CD4-positive, CD25-positive, alpha-beta regulatory T cell (primary cell): ENCODE measurements at regions not wholly inside any gene's neighbourhood (a gene's known extent, or its start where the extent isn't known, plus 50 kb on each side); places are given as distances from the start of the nearest gene placed in this dataset.

Experiments
- ATAC-seq, 2 donors: fragments of 150-1000 bp; cut with Tn5 transposase; one replicate each; pipeline ENCODE4 v1.10.0; 2021; ENCODE audit warnings: low read depth in 2 of 2, moderate number of reproducible peaks in 2 of 2, moderate library complexity in 1 of 2
- DNase-seq, 3 donors: peaks; one replicate each; pipeline versions ENCODE4 v3.0.0 to v3.0.0-alpha.2; 2012 to 2022; ENCODE audit warnings: mixed read lengths in 1 of 3
- H3K27ac ChIP-seq: one replicate; pipeline ENCODE4 v1.7.0; 2013; ENCODE audit warnings: mild to moderate bottlenecking, low read length; ENCODE audit not compliant: insufficient read depth, poor library complexity, severe bottlenecking
- H3K27me3 ChIP-seq: one replicate; pipeline ENCODE4 v1.7.0; 2013; ENCODE audit warnings: low read length; ENCODE audit not compliant: control insufficient read depth, insufficient read depth
- H3K36me3 ChIP-seq: one replicate; pipeline ENCODE4 v1.7.0; 2013; ENCODE audit warnings: mild to moderate bottlenecking, low read length, moderate library complexity; ENCODE audit not compliant: control insufficient read depth, insufficient read depth
- H3K4me1 ChIP-seq: 2 replicates; pipeline ENCODE4 v1.7.0; 2013; ENCODE audit warnings: mild to moderate bottlenecking, low read length; ENCODE audit not compliant: insufficient read depth, control insufficient read depth, poor library complexity, severe bottlenecking
- H3K4me3 ChIP-seq: one replicate; pipeline ENCODE4 v1.7.0; 2013; ENCODE audit warnings: low read depth, mild to moderate bottlenecking, low read length, moderate library complexity
- H3K9me3 ChIP-seq, 2 experiments: 1 replicate in 1 of 2; 2 replicates in 1 of 2; pipeline ENCODE4 v1.7.0; 2013; ENCODE audit warnings: low read length in 2 of 2, mild to moderate bottlenecking in 1 of 2, moderate library complexity in 1 of 2; ENCODE audit not compliant: control insufficient read depth in 2 of 2
- H3K27ac Mint-ChIP-seq, 3 donors: one replicate each; pipeline ENCODE4 v1.8.0; 2020 to 2022; ENCODE audit warnings: mild to moderate bottlenecking in 3 of 3, mixed read lengths in 3 of 3, moderate library complexity in 2 of 3
- H3K27me3 Mint-ChIP-seq: one replicate; pipeline ENCODE4 v1.8.0; 2022; ENCODE audit warnings: mild to moderate bottlenecking, mixed read lengths
- H3K36me3 Mint-ChIP-seq: one replicate; pipeline ENCODE4 v1.8.0; 2020; ENCODE audit warnings: mixed read lengths
- H3K4me1 Mint-ChIP-seq, 4 donors: one replicate each; pipeline ENCODE4 v1.8.0; 2020 to 2022; ENCODE audit warnings: mixed read lengths in 4 of 4, mild to moderate bottlenecking in 1 of 4
- H3K4me3 Mint-ChIP-seq, 4 donors: one replicate each; pipeline ENCODE4 v1.8.0; 2020 to 2022; ENCODE audit warnings: mild to moderate bottlenecking in 4 of 4, mixed read lengths in 4 of 4, moderate library complexity in 3 of 4
- H3K9me3 Mint-ChIP-seq, 7 donors: one replicate each; pipeline ENCODE4 v1.8.0; 2020 to 2022; ENCODE audit warnings: mixed read lengths in 7 of 7, mild to moderate bottlenecking in 3 of 7, moderate library complexity in 2 of 7

DNA sequence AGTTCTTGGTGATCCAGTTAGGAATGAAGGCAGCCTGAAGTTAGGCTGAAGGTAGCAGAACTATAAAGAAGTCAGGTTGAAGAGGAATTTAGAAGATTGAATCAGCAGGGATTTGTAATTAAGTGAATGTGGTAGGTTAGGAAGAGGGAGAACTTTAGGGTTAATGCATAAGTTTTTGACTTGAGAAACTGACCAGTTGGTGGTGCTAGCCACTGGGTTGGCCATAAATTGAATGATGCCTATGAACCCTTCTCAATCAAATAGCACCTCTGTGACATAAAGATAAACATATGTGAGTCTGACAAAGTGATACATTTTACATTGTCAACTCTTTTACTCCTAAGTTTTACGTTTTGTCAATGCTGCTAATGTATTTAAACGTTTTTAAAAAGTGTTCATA is 290.6 kb upstream of the NAV3 start:
- Histone ChIP-seq H3K4me1 (no peaks in the 10 kb centered on the region), H3K9me3 (no peaks in the 10 kb centered on the region), H3K4me3 (no peak overlapping the region), H3K36me3 (no peaks in the 10 kb centered on the region), H3K27me3 (no peaks in the 10 kb centered on the region), H3K27ac (no peak overlapping the region)
- H3K36me3 Mint-ChIP-seq: no peaks in the 10 kb centered on the region
- H3K27ac Mint-ChIP-seq: no peak overlapping the region
- ATAC-seq (no peak), DNase-seq (no peak)
- peaks cover 0 to 15% (median 2%) of the 10 kb centered on the region in 7 donors for H3K9me3 Mint-ChIP-seq
- no peaks in the 10 kb centered on the region for H3K4me1 Mint-ChIP-seq
- no peak overlapping the region for H3K4me3 Mint-ChIP-seq
- H3K27me3 Mint-ChIP-seq: no peaks in the 10 kb centered on the region

DNA sequence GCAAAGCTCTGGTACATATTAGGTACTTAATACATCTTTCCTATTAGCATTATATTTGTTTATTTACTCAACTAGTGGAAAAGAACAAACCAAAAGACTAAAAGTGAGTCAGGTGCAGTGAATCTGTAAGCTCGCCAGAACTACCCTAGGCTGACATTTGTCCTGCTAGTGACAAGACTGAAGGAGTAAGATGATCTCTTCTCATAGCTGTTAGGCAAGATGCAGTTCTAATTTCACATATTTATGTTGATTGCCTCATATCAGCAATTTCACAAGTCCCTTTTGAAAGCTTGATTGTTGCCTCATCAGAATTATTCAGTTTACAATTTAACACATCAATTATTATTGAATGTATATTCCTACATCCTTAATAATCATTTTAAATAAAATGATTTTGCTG is 293.0 kb upstream of the NAV3 start:
- H3K4me1 Mint-ChIP-seq: no peaks in the 10 kb centered on the region
- no peak overlapping the region for H3K4me3 Mint-ChIP-seq
- peaks cover 0 to 4% (median 0%) of the 10 kb centered on the region in 7 donors for H3K9me3 Mint-ChIP-seq
- no peaks in the 10 kb centered on the region for H3K27me3 ChIP-seq
- no peaks in the 10 kb centered on the region for H3K36me3 Mint-ChIP-seq
- no peak overlapping the region for H3K27ac Mint-ChIP-seq
- DNase-seq (no peak), ATAC-seq (no peak)
- no peaks in the 10 kb centered on the region for H3K9me3 ChIP-seq
- H3K4me1 ChIP-seq: no peaks in the 10 kb centered on the region
- H3K4me3 ChIP-seq: no peak overlapping the region
- no peaks in the 10 kb centered on the region for H3K36me3 ChIP-seq
- no peaks in the 10 kb centered on the region for H3K27me3 Mint-ChIP-seq
- H3K27ac ChIP-seq: no peak overlapping the region

DNA sequence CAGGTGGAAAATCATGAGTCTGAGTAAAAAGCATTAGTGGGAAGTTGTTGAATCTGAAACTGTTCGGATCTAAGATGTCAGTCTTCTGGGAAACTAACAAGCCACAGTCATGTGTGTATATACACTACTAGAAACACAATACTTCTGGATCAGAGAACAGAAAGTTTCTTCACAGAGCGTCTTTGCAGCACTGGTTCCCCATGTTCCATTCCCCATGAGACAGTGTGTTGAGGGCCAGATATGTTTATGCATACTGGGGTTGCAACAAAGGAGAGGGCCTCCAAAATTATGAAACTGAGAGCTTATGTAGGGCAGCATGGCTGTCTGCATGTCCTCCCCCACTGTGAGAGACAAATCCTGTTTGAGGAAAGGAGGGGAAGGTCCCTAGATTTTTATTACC is 295.0 kb upstream of the NAV3 start:
- Histone ChIP-seq H3K27ac (no peak overlapping the region), H3K36me3 (no peaks in the 10 kb centered on the region), H3K4me1 (no peaks in the 10 kb centered on the region), H3K4me3 (no peak overlapping the region), H3K27me3 (no peaks in the 10 kb centered on the region), H3K9me3 (no peaks in the 10 kb centered on the region)
- Mint-ChIP-seq H3K4me1 (no peaks in the 10 kb centered on the region), H3K27ac (no peak overlapping the region), H3K9me3 (peaks cover 0 to 4% (median 0%) of the 10 kb centered on the region in 7 donors), H3K4me3 (no peak overlapping the region), H3K36me3 (no peaks in the 10 kb centered on the region), H3K27me3 (no peaks in the 10 kb centered on the region)
- ATAC-seq (no peak), DNase-seq (no peak)

DNA sequence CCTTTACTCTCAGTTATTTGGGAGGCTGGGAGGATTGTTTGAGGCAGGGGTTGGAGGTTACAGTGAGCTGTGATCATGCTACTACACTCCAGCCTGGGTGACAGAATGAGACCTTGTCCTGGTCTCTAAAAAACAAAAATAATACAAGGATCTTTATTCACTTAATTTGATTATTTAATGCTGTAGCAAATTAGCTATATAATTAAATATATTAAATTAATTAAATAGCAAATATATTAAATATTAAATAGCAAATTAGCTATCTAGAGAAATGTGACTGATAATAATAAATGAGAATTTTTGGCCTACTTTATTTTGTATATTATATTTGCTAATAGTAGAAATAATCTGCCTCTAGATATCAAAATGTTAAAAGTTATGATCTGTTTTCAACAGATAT is 298.8 kb upstream of the NAV3 start:
- H3K4me3 ChIP-seq: no peak overlapping the region
- H3K9me3 Mint-ChIP-seq: peaks cover 0 to 14% (median 5%) of the 10 kb centered on the region in 7 donors
- no peaks in the 10 kb centered on the region for H3K36me3 ChIP-seq
- DNase-seq: no peak
- no peaks in the 10 kb centered on the region for H3K4me1 Mint-ChIP-seq
- no peaks in the 10 kb centered on the region for H3K9me3 ChIP-seq
- no peak overlapping the region for H3K27ac ChIP-seq
- no peaks in the 10 kb centered on the region for H3K36me3 Mint-ChIP-seq
- no peak overlapping the region for H3K27ac Mint-ChIP-seq
- H3K27me3 ChIP-seq: no peaks in the 10 kb centered on the region
- no peaks in the 10 kb centered on the region for H3K27me3 Mint-ChIP-seq
- no peak overlapping the region for H3K4me3 Mint-ChIP-seq
- H3K4me1 ChIP-seq: no peaks in the 10 kb centered on the region
- no peak for ATAC-seq

DNA sequence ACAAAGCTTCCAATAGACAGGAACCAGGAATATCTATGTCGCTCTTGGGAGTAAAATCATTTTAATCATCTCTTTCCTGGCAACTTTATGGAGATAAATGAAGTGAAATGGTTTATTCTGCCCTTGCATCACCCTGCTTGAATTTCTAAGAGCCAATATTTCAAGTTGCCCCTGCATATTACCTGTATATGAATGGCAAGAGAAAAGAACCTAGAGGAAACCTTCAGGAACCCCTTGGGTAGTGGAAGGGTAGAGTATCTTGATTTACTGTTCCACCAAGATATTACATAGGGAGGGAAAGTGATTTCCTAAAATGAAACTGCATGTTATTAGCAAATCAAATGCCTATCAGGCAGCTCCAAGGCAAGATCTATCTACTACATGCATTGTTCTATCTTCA is 308.4 kb upstream of the NAV3 start:
- Mint-ChIP-seq H3K9me3 (peaks cover 0 to 31% (median 8%) of the 10 kb centered on the region in 7 donors), H3K27me3 (no peaks in the 10 kb centered on the region), H3K4me1 (no peaks in the 10 kb centered on the region), H3K36me3 (no peaks in the 10 kb centered on the region), H3K27ac (no peak overlapping the region), H3K4me3 (no peak overlapping the region)
- no peak overlapping the region for H3K4me3 ChIP-seq
- no peaks in the 10 kb centered on the region for H3K4me1 ChIP-seq
- ATAC-seq (no peak), DNase-seq (no peak)
- H3K27ac ChIP-seq: no peak overlapping the region
- H3K36me3 ChIP-seq: no peaks in the 10 kb centered on the region
- no peaks in the 10 kb centered on the region for H3K27me3 ChIP-seq
- H3K9me3 ChIP-seq: no peaks in the 10 kb centered on the region

DNA sequence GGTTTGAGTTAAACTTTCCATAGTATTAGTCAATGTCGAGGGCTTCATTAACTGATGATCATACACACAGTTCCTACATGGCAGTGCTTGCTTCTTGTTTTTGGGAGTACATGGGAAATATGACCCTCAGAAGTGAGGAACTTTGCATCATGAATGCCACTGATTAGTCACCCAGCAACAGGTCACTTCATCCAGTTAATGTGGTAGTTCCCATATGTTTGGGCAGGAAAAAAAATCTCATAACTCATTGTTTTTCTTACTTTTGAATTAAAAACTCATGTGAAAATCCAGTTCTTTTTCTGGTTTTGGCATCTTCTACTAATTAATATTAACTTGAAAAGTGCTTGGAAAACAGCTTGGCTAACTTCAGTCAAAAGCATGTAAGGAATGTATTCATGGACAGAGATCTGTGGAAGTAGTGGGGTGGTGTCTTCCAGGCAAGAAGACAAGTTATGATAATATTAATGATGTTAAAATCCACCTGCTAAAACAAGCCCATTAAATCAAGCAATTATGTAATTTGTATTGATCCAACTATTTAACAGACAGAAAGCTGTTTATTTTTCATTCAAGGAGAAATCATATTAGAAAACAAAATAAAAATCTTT is 309.1 kb upstream of the NAV3 start:
- no peaks in the 10 kb centered on the region for H3K4me1 Mint-ChIP-seq
- no peak overlapping the region for H3K27ac Mint-ChIP-seq
- Histone ChIP-seq H3K27me3 (no peaks in the 10 kb centered on the region), H3K4me3 (no peak overlapping the region), H3K36me3 (no peaks in the 10 kb centered on the region), H3K4me1 (no peaks in the 10 kb centered on the region), H3K27ac (no peak overlapping the region), H3K9me3 (no peaks in the 10 kb centered on the region)
- no peak for ATAC-seq
- DNase-seq: no peak
- H3K9me3 Mint-ChIP-seq: peaks cover 0 to 28% (median 7%) of the 10 kb centered on the region in 7 donors
- H3K36me3 Mint-ChIP-seq: no peaks in the 10 kb centered on the region
- no peaks in the 10 kb centered on the region for H3K27me3 Mint-ChIP-seq
- no peak overlapping the region for H3K4me3 Mint-ChIP-seq

DNA sequence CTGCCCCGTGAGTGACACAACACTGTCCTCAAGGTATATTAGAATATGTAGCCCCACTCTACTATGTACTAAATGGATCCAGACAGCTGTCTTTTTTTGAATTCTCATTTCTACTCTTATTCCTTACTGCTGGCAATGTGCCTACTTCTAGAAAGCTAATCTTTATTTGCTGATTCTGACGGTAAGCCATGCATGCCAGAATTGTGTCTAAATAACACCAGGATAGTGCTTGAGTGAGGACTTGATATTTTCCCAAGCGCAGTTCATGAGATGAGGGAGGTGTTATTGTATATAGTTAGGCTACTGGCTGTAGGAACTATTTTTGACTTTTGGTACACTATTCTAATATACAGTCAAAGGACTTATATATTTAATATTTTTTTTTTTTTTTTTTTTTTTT is 316.2 kb upstream of the NAV3 start:
- Histone ChIP-seq H3K27ac (no peak overlapping the region), H3K4me3 (no peak overlapping the region), H3K27me3 (no peaks in the 10 kb centered on the region), H3K9me3 (no peaks in the 10 kb centered on the region), H3K36me3 (no peaks in the 10 kb centered on the region), H3K4me1 (no peaks in the 10 kb centered on the region)
- ATAC-seq (no peak), DNase-seq (no peak)
- Mint-ChIP-seq H3K36me3 (no peaks in the 10 kb centered on the region), H3K27ac (no peak overlapping the region), H3K27me3 (no peaks in the 10 kb centered on the region), H3K4me1 (no peaks in the 10 kb centered on the region), H3K9me3 (peaks cover 0 to 11% (median 3%) of the 10 kb centered on the region in 7 donors), H3K4me3 (no peak overlapping the region)

DNA sequence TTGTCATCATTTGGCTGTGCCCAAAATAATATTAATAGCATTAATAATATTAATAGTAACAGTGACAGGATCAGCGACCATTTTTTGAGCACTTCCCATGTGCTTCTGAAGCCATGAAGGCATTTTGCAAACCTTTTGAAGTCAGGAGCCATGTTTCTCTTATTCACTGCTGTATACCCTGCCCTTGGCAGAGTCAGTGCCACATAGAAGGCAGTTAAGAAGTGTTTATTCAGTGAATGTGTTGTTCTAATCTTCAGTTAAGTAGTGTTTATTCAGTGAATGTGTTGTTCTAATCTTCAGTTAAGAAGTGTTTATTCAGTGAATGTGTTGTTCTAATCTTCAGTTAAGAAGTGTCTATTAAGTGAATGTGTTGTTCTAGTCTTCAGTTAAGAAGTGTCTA is 319.7 kb upstream of the NAV3 start:
- H3K27me3 ChIP-seq: no peaks in the 10 kb centered on the region
- no peaks in the 10 kb centered on the region for H3K4me1 ChIP-seq
- DNase-seq: no peak
- no peak for ATAC-seq
- H3K27me3 Mint-ChIP-seq: no peaks in the 10 kb centered on the region
- no peak overlapping the region for H3K4me3 Mint-ChIP-seq
- no peaks in the 10 kb centered on the region for H3K4me1 Mint-ChIP-seq
- H3K36me3 Mint-ChIP-seq: no peaks in the 10 kb centered on the region
- peaks cover 0 to 12% (median 2%) of the 10 kb centered on the region in 7 donors for H3K9me3 Mint-ChIP-seq
- H3K4me3 ChIP-seq: no peak overlapping the region
- no peak overlapping the region for H3K27ac Mint-ChIP-seq
- no peaks in the 10 kb centered on the region for H3K9me3 ChIP-seq
- no peak overlapping the region for H3K27ac ChIP-seq
- no peaks in the 10 kb centered on the region for H3K36me3 ChIP-seq
